ENCODE measurements at regions not wholly inside any gene's neighbourhood (a gene's known extent, or its start where the extent isn't known, plus 50 kb on each side); places are given as distances from the start of the nearest gene placed in this dataset.

- no peak for DNase-seq (ENCODE audit: low read depth)
Measured at GRCh38 chr15:29601811-29602210, 220.5 kb downstream of the TJP1 start.

- DNase-seq (ENCODE audit: low read depth) = no peak
Measured at GRCh38 chr15:29600262-29600661, 222.0 kb downstream of the TJP1 start.

- no peak for DNase-seq (ENCODE audit: low read depth)
Measured at GRCh38 chr15:29596266-29596665, 226.0 kb downstream of the TJP1 start.

- no peak for DNase-seq (ENCODE audit: low read depth)
Measured at GRCh38 chr15:29593629-29594028, 228.6 kb downstream of the TJP1 start.

DNA sequence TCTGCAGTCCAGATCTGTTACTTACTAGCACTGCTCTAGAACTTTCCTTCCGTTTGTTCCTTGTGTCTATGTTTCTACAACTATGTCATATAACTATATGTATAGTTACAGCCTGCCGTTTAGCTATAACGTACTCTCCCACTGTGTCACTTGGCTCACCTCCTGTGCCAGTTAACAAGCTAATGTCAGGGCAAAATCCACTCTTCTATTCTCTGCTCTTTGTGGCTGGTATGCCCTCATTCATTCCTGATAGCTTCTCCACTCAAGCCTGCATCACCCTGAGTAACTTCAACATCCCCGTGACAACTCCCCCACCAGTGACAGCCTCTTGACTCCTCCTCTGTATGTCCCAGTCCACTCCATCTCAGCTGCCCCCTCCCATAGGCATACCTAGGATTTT is 229.2 kb downstream of the TJP1 start:
- DNase-seq (ENCODE audit: low read depth) = no peak

DNA sequence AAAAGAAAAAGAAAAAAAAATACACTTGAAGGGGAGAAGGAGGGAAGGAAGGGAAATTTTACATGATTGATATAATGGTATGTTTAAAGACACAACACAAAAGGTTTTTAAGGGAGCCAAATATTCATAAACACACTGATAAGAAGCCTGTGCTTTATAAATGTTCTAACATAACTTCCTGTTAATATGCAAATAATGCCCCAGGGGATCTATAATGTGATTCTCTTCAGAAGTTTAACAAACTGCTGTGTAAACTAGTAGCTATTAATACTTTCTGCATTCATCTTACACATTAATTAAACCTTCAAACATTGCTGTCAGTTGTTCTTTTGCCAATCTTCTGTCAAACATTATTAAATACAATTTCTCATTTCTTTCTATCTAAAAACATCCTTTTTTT is 231.6 kb downstream of the TJP1 start:
- no peak for DNase-seq (ENCODE audit: low read depth)

GRCh38 chr15:29589975-29590374 is 232.3 kb downstream of the TJP1 start:
- DNase-seq (ENCODE audit: low read depth) = no peak

GRCh38 chr15:29589416-29589815 is 232.9 kb downstream of the TJP1 start:
- DNase-seq (ENCODE audit: low read depth) = no peak

DNA sequence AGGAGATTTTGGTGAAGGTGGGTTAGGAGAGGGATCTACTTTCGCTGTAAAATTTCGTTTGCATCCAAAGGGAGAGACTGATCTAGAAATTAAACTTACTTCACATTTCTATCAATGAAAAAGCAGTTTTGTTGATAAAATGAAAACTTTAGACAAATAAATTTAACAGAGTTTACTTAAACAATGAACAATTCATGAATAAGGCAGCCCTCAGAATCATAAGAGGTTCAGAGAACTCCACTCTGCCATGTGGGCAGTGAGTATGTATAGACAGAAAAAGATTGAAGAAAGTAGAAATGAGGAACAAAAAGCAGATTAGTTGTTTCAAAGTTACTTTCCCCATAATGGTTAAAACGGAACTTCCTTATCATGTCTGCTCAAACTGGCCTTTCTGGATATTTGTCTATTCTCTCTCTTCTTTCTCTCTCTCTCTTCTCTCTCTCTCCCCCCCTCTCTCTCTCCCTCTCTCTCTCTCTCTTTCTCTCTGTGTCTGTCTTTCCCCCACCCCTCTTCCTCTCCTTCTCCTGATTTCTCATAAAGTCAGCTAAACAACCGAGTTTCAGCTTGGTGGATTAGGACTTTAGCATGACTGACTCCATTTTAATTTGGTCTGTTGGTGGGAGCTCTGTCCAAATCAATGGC is 248.9 kb downstream of the TJP1 start:
- no peak for DNase-seq (ENCODE audit: low read depth)

GRCh38 chr15:29571792-29572431 is 250.4 kb downstream of the TJP1 start:
- DNase-seq (ENCODE audit: low read depth) = no peak

DNA sequence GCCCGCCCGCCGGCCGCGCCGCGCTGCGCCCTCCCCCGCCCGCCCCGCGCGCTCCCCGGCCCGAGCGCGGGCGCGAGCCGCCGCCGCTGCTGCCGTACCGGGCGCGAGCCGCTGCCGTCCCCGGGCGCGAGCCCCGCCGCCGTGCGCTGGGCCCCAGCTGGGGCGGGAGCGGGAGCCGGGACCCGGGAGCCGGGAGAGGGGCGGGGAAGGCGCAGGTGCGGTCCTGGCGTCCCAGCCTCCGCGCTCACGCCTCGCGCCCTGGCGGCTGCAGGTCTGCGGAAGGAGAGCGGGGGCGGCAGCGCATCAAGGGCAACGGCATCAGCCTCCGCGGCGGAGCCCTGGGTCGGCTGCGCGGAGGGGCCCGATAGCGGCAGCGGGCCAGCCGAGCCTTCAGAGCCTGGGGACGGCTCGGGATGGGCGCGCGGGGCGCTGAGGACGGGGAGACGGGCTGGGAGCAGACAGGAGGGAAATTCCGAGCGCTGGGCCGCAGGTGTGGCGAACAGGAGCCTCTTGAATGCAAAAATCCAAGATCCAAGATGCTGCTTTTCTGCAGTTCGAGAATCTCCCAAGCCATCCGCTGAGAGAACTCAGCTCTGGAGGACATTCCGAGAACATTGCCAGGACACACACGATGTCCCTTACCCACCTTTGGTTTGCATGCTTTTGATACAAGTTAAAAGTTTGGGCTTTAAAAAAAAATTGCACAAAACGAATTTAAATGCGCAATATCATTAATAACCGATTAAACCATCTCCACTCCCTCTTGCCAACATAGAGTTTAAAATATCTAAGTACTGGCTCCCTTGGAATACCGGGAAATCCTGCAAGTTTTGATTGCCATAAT is 251.1 kb downstream of the TJP1 start:
- DNase-seq (ENCODE audit: low read depth) = no peak

DNA sequence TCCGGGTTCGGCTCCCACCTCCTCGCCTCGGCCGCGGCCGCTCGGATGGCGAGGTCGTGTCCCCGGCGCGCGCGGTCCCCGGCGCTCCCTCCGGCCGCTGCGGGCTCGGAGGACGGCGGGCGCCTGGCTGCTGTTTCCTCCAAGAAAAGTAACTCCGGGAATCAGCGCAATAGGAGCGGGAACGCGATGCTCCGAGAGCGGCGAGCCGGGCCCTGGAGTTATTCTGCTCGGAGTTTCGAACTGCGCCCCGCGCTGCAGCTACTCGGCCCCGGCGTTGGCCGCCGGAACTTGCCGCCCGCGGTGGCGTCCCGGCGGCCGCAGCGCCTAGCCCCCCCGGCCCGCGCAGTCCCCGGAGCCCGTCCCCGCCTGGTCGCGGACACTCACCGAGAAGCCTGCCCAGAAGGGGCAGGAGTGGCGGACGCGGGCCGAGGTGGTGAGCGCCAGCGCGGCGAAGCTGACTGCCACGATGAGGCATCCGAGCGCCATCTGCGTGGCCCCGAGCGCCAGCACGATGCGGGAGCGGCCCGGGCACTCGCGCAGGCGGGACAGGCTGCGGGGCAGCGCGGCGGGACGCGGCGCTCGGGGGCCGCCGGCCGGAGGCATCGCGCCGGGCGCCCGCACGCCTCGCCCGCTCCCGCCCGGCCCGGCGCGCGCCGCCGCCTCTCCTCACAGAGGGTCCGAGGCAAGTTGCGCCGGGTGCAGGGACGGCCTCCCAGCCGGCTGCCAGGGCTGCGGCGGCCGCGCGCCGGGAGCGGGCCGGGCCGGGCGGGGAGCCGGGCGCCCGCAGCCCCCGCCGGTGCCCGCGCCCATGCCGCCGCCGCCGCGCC is 251.9 kb downstream of the TJP1 start:
- no peak for DNase-seq (ENCODE audit: low read depth)

GRCh38 chr15:29569533-29570092 is 252.7 kb downstream of the TJP1 start:
- no peak for DNase-seq (ENCODE audit: low read depth)

GRCh38 chr15:29568840-29569532 is 253.3 kb downstream of the TJP1 start:
- DNase-seq (ENCODE audit: low read depth) = peak; percentile 33

DNA sequence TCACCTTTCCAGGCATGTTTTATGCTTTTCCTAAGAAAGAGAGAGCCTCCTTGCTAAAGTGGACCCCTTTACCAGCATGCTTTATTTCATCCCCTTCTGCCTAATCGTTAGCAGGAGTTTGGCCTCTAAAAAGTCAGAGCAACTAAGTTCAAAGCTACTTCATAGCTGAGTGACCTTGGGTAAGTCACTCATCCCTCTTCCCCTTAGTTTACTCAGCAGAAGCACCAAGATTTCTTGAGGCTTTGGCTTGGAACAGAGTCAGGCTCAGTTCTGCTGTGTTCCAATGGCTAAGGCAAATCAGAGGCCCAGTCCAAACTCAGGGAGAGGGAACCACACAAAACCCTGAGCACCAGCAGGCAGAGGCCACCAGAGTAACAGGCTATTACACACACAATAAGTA is 254.9 kb downstream of the TJP1 start:
- no peak for DNase-seq (ENCODE audit: low read depth)

GRCh38 chr15:29566914-29567313 is 255.4 kb downstream of the TJP1 start:
- no peak for DNase-seq (ENCODE audit: low read depth)

DNA sequence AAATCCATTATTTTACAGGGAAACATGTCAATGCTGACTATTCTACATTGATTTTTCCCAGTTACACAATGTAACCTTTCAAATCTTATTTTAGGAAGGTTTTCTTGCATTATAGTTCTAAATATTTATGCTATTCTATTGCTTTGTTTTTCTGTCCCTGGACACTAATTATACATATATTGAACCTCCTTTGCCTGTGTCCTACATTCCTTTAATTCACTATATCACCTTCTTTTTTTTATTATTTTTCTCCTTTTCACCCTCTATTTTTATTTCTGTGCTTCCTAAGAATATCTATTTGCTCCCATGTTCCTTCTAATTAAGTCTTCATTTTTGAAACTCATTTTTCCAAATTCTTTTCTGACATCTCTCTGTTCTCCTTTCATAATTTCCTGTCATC is 259.2 kb downstream of the TJP1 start:
- no peak for DNase-seq (ENCODE audit: low read depth)

GRCh38 chr15:29560896-29561295 is 261.4 kb downstream of the TJP1 start:
- no peak for DNase-seq (ENCODE audit: low read depth)

DNA sequence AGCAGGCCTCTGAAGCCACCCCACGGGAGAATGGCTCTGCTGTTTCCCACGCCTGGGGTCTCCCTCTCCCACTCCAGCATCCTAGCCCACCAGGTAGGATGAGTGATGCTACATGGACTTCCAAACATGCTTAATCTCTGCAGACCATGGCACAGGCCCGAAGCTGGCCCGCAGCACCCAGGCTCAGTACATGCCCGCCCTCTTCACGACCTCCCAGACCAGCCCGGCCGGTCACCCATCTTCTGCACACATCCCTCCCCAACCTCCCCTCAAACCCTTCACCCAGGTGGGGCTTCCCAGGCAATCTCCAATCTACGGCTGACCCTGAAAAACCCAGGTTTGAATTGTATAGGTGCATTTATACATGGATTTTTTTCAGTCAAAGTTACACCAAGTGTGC is 264.0 kb downstream of the TJP1 start:
- no peak for DNase-seq (ENCODE audit: low read depth)

DNA sequence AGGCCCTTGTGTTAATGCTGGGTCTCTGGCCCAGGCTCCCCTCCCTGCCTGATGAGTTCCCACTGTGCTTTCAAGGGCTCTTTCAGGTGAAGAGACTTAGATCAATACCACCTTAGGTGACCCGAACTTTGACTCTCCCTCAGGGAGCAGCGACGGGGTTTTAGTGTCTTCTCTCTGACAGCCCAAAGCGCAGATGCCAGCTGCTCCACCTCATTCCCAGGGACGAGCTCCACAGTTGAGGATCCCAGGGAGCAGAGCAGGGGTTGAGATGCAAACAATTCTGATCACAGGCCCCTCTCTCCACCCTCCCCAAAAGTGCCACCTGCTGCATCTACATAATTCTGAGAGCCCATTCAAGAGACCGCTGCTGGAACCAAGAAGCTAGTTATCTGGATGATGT is 265.1 kb downstream of the TJP1 start:
- DNase-seq (ENCODE audit: low read depth) = no peak

- DNase-seq (ENCODE audit: low read depth) = no peak
Measured at GRCh38 chr15:29556380-29556779, 265.9 kb downstream of the TJP1 start.

Data from CMK (cell line).